ENCODE measurements at regions not wholly inside any gene's neighbourhood (a gene's known extent, or its start where the extent isn't known, plus 50 kb on each side); places are given as distances from the start of the nearest gene placed in this dataset.

DNA sequence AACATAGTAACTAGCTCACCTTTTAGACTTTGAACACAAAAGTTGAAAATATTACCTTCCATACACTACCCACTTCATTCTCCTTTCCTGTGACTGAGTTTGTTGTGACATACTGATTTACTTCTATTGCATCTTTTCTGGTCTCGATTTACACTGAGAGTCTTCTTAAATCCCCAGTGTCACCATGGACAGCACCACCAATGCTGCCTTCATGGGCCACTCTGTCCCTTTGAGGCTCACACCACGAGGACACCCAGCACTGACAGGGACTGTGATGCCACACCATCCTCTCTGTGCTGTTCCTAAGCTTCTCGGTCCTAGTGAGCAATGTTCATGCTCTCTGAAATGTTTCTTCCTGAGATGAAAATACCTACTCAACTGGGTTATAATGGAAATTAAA is 337.1 kb upstream of the IRAK1BP1 start:
- Histone ChIP-seq H3K36me3 (ENCODE audit: control insufficient read depth, insufficient read depth, low read length) (no peaks in the 10 kb centered on the region), H4K8ac (ENCODE audit: low read depth in 2 of 2, low read length in 2 of 2) (no peak overlapping the region), H2BK5ac (ENCODE audit: low read depth, low read length, poor library complexity, severe bottlenecking) (no peak overlapping the region), H2BK120ac (ENCODE audit: low read depth, low read length) (no peak overlapping the region), H3K4me3 (ENCODE audit: insufficient read depth, low read depth, low read length) (no peak overlapping the region), H3K9me1 (ENCODE audit: insufficient read depth, low read length) (no peaks in the 10 kb centered on the region; the same call in 1 of the 2 replicates), H4K20me1 (ENCODE audit: insufficient read depth, low read length) (no peaks in the 10 kb centered on the region), H3K9ac (ENCODE audit: low read depth, low read length) (no peak overlapping the region), H3K4me1 (ENCODE audit: control insufficient read depth, insufficient read depth, low read length) (no peaks in the 10 kb centered on the region), H2AFZ (replicated peaks; ENCODE audit: low read length, poor library complexity) (no peak overlapping the region), H3K4ac (ENCODE audit: low read depth, low read length) (no peak overlapping the region), H3K4me2 (ENCODE audit: low read depth, low read length) (no peak overlapping the region), H2AK9ac (replicated peaks; ENCODE audit: low read depth, low read length, poor library complexity) (no peak overlapping the region), H3K14ac (replicated peaks; ENCODE audit: low read depth, low read length) (no peak overlapping the region), H3K27ac (ENCODE audit: insufficient read depth, low read length) (no peak overlapping the region), H3K9me3 (ENCODE audit: control insufficient read depth, insufficient read depth, low read length) (no peaks in the 10 kb centered on the region), H3K23ac (ENCODE audit: low read depth, low read length) (no peak overlapping the region), H3K18ac (ENCODE audit: low read depth, low read length) (no peak overlapping the region), H2AK5ac (ENCODE audit: low read depth, low read length) (no peak overlapping the region), H4K91ac (ENCODE audit: insufficient read depth, low read depth, low read length) (no peak overlapping the region), H2BK20ac (ENCODE audit: low read depth, low read length) (no peak overlapping the region), H2BK15ac (ENCODE audit: low read depth, low read length) (no peak overlapping the region), H3K79me1 (ENCODE audit: low read depth in 1 of 2, low read length in 2 of 2) (no peaks in the 10 kb centered on the region), H4K5ac (ENCODE audit: low read depth, low read length) (no peak overlapping the region), H3K27me3 (ENCODE audit: control insufficient read depth, insufficient read depth, low read length) (no peaks in the 10 kb centered on the region), H3K56ac (ENCODE audit: extremely low read depth, insufficient read depth, low read length) (no peak overlapping the region)
- intact Hi-C loops (cut with micrococcal nuclease) = no loop called here
- no peak for TF ChIP-seq MAZ (IDR thresholded peaks at IDR 0.05; ENCODE audit: borderline replicate concordance, low read depth, low read length)
- no peak for TF ChIP-seq NFE2L2 (IDR thresholded peaks at IDR 0.05; ENCODE audit: low read depth, low read length)
- no peak for TF ChIP-seq MXI1 (IDR thresholded peaks at IDR 0.05; ENCODE audit: borderline replicate concordance, low read depth, low read length)
- no peak for TF ChIP-seq BHLHE40 (IDR thresholded peaks at IDR 0.05; ENCODE audit: low read depth, low read length)
- no peak for TF ChIP-seq ELK1 (IDR thresholded peaks at IDR 0.05; ENCODE audit: borderline replicate concordance, low read depth, low read length)
- no peak for TF ChIP-seq CEBPB (IDR thresholded peaks at IDR 0.05; ENCODE audit: low read depth, low read length)
- no peak for TF ChIP-seq MAFK (IDR thresholded peaks at IDR 0.05; ENCODE audit: low read depth, low read length)
- no peak for TF ChIP-seq RAD21 (IDR thresholded peaks at IDR 0.05; ENCODE audit: low read length)
- TF ChIP-seq RFX5 (IDR thresholded peaks at IDR 0.05; ENCODE audit: low read depth, low read length) = no peak
- TF ChIP-seq FOS (IDR thresholded peaks at IDR 0.05; ENCODE audit: low read depth, low read length) = no peak
- dilution Hi-C loops (cut with HindIII; ENCODE audit: low sequenced_read_pairs, unreplicated experiment) = no loop called here
- DNase-seq (no peak), ATAC-seq (ENCODE audit: low read depth) (no peak)
- ChIA-PET CTCF (no interaction called here), POLR2A (ENCODE audit: unreplicated experiment) (no interaction called here)
- in situ Hi-C loops (cut with MboI; ENCODE audit: low sequenced_read_pairs) = no loop called here
- BruUV-seq (replicated peaks) = no TSS peak
- no CpG with 5 or more reads among the region's 3 CpGs for WGBS, 2 experiments (ENCODE audit: extremely low coverage in 2 of 2, insufficient read length in 1 of 2)

Measured in IMR-90 (cell line).